HG03378 (cell line): ENCODE measurements at regions not wholly inside any gene's neighbourhood (a gene's known extent, or its start where the extent isn't known, plus 50 kb on each side); places are given as distances from the start of the nearest gene placed in this dataset.
"Not testable (repeated sequence)": the region's sequence is repeated elsewhere in the genome, so short reads cannot be mapped to it uniquely, and the experiment has no call there.

Experiments
- ATAC-seq: cut with Tn5 transposase; IDR thresholded peaks from one replicate; pipeline ENCODE4 v1.9.1; 2021; ENCODE audit warnings: mild to moderate bottlenecking, moderate library complexity; ENCODE audit not compliant: unreplicated experiment

DNA sequence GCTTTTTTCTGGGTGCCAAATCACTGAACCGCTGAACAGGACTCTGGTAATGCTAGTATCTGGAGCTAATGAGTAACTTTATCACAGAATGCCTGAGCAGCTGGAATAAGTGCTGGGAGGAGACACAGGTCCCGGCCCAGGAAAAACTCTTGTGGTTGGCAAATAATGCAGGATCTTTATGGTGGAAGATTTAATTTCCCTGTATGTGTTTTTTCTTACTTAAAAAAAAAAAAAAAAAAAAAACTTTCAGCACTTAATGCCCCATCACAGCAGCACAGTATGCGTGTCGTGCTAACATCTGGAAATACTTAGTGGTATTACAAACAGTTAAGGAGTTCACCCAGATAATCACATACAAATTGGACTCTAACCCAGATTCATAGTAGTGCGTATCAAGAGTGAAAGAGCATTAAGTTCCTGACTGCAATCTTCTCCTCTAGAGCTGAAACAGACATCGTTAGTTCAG, 220.7 kb downstream of the TOMM20 start:
- ATAC-seq: no peak

DNA sequence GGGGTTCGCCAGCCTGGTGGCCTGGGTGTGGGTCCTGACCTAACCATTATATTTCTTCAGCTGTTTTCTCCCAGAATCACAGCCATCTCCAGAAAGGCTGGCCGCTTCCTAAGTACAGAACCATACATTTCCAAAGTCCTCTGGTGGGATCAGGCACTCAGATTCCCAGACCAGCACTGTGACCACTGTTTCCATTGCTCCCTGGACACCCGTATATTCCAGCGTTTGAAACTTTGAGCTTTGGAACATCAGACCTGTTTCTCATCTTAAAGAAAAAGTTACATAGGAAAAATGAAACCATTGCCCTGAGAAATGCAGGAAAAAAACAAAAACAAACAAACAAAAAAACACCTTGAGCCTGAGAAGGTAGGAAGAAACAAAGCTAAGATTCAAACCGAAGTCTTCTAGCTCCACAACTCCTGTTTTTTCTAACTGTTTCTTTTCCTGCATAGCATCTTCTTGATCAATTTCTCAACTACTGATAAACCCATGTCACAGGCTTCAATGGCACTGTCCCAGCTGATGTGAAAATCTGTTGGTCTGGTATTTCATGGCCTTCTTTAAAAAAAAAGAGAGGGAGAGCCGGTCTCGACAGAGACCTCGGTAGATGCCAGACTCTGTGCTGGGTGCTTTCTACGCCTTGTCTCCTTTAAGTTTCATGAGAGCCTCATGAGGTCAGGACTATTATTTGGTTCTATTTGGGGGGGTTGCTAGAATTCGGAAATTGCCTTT, 221.3 kb downstream of the TOMM20 start:
- ATAC-seq: no peak

DNA sequence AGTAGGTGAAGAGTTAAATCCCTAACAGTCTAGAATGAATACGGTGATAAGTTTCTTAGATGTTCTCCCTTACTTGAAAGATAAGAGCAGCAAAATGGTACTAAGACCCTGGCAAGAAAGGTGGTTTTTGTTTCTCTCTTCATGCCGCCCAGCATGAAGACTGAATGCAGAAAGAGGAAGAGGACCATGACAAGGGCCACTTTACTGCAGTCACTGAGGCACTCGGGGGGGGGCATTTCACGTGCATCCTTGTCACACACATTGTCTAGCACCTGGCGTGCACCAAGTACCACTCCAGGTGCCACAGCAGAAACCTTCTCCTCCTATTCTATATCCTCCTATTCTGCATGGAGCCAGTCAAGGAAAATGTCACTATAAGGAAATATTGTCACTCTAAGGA, 222.0 kb downstream of the TOMM20 start:
- ATAC-seq: no peak

DNA sequence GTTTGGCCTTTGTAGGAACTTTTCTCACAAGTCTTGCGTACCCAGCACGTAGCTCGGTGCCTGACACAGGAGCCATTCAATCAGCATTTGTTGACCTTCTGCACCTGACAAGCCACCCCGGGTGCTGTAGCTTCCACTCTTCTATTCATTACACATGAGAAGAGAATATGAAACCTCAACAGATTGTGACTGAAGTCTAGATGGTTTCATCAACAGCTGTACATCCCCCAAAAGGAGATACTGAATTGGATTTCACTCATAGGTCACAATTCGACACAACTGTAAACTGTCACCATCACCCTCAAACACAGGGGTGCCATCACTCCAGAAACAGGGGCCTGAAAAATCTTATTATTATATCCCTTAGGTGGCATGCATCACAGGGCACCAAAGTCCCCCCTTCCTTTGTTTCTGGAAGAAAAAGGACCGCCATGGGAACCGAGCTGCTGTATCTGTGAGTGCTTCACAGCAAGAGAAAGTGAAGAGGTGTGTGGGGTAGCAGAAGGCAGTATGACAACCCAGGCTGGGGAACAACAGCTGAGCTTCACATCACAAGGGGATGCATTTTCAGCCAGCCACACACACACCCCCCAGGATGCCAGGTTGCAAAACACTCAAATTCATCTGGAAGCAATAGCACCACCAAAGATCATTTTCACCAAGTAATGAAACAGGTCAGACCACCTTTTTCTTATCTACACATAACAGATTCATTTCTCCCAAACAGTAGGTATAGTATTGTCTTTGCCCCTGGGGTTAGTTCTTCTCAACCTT, 225.7 kb downstream of the TOMM20 start:
- no peak for ATAC-seq

DNA sequence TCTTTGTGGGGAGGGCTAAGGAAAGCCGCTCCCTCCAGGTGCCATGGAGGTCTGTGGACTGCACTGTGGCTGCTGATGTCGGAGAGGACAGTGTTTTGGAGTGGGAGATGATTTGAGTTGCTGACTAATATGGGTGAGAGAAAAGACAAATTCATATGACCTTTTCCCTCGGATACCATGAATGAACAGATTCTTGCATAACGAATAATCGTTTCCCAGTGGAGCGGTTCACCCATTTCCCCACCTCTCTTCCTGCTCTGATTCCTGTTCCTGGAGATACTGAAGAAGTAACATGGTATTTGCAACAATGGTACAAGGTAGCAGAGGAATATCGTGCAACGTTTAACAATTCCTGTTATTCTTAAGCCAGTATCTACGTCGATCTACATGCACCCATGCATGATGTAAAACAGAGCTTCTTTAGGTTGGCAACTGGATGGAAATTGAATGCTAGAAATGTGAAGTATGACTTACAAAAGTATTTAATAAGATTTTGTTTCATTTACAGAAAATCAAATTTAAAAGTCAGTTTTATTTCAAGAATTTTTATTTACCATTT, 227.1 kb downstream of the TOMM20 start:
- ATAC-seq: no peak

DNA sequence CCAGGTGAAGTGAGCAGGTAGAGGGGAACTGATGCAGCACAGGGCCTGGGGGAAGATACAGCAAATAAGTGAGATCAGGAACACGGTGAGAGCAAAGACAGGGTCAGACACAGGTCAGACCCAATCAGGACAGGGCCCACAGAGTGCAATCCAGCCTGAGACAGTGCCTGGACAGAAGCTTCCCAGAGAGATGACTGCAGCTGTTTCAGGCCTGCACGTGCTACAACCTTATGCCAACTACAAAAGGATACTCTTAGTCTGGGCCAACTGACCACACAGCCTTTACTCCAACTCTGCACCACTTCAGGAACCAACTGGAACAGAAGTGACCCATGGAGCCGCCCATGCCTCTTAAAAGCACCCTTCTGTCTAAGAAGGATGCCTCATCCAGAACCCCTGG, 228.0 kb downstream of the TOMM20 start:
- no peak for ATAC-seq

DNA sequence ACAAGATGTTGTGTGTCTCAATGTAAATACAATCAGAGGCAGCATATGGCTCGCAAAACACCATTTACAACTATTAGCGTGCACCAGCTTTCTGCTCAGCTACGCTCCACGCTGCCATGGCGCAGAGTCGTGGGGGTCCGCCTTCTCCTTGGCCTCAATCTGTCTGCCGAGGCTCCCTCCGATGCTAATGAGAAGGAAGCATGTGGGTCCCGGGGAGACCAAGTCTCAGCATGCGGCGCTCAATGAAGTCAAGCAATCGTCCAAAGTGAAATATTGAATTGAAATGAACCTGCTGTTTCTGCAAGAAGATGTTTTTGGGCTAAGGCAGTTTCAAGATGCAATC, 228.9 kb downstream of the TOMM20 start:
- no peak for ATAC-seq

DNA sequence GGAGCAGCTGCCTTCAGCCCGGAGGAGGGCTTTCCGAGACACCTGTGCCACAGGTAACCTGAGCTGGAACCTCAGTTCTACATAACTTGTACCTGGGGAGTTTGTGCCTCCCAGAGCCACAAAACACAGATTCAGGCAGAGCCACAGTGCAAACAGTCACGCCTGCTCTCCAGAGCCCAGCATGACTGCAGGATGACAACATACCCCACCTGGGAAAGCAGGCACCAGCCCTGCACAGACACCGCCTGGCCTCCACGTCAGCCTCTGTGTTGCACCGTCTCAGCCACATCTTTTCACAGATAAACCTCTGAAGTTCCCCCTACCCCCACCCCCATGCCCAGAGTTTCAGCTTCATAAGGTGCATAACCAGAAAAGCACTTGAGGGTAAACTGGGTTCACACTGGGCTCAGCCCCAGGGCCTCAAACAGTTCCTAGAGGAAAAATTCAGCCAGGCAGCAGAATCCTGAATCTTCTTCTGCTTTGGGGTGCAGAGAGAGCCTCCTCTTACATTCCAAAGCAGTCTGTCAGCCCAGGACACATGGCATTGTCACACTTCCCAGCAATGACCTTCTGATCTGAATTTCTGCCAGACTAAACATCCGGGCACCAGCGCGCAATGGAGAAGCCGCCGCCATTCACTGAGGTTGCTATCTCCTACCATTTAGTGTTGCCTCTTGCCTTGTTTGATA, 229.5 kb downstream of the TOMM20 start:
- ATAC-seq: no peak

DNA sequence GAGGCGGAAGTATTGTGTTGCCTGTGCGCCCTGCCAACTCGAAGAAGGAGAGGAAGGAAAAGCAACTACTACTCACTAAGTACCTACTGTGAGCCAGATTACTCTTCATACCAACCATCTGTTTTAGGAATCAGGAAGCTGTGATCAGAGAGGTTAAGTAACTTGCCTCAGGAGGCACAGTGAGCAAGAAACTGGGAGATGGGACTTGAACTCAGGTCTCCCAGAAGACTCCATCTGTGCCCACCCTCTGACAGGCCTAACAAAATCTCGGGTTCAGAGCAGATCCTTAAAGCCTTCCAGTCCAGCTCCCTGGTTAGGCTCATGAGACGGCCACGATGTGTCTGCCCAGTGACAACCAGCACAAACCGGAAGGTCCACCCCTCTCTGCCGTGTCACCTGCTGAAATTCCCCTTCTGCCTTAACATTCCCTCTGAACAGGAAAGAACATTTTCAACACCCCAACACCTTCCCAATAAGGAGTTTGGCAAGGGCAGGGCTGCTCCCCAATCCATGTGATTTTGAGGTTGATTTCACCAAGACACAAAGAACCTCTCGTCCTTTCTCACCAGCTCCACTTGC, 230.1 kb downstream of the TOMM20 start:
- ATAC-seq: no peak

DNA sequence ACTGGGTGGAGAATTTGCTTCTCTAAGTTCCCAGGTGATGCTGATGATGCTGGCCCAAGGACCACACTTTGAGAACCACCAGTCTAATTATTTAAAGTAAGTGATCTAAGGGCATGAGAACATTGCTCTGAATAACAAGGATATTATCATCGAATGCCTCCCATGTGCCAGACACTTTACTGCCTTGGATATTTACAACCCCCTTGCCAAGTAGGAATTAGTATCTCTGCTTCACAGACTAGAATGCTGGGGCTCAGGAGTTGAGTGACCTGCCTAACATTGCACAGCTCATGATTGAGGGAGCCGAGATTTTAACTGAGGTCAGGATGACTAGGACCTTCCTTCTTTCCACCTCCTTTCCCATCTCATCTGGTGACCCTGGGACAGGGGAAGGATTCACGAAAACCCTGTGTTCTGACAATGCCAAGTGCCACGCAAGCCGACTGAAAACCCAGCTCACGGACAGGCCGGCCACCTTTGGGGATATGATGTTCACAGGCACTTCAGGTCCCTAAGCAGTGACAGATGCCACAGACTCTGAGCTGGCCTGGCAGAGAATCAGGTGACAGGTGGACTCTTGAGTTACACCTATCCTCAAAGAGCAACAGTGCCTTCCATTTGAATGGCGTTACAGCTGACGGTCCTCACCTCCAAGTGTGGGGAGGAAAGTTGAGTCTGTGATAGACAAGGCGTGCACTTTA, 230.7 kb downstream of the TOMM20 start:
- no peak for ATAC-seq

DNA sequence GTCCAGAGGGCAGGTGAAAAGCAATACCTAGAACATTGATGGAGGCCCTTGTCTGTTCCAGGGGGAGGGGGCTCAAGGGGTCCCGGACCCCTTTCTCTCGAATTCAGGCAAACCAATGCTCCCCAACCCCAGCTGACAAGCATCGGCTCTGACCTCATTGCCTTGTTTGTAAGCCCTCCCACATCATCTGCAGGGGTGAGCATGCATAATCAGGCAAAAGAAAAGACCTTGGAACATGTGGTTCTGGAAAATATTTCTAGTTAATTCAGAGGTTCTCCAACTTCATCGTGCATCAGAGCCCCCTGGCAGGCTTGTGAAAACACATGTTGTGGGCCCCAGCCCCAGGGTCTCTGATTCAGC, 231.3 kb downstream of the TOMM20 start:
- no peak for ATAC-seq

DNA sequence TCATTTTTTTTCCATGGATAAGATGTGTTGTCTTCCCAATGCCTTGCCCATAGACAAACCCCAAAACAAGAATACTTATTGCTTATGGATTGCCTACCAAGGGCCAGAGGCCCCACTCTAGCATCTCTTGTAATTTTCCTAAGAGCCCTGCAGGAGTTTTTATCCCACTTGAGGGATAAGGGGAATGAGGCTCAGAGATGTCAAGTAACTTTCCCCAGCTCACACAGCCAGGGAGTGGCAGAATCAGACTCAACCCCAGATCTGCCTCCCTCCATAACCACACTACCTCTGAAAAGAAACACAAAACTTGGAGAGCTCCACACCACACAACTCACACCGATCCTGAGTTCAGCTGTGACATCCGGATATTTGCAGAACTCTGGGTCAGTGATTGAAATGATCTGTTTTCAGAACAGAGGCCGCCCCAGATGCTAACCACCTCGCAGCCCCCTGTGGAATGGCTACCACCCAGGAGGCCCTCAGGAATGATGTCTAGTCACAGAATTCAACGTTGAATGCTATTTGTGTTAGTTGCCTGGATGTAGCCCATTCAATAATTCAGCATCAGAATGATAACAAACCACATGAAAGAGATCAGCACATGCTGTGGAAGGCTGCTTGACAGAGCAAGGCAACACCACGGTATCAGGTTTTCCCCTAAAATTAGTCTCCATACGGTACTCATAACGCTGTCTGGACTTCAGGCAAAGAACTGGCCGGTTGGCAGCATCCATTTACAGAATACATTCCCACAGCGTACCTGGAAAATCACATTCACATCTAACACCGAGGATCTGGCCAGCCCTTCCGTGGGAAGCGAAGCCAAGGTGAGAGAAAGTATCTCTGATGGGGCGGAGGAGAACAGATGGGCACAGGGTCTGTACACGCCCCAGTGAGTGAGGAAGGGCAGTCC, 231.9 kb downstream of the TOMM20 start:
- no peak for ATAC-seq

DNA sequence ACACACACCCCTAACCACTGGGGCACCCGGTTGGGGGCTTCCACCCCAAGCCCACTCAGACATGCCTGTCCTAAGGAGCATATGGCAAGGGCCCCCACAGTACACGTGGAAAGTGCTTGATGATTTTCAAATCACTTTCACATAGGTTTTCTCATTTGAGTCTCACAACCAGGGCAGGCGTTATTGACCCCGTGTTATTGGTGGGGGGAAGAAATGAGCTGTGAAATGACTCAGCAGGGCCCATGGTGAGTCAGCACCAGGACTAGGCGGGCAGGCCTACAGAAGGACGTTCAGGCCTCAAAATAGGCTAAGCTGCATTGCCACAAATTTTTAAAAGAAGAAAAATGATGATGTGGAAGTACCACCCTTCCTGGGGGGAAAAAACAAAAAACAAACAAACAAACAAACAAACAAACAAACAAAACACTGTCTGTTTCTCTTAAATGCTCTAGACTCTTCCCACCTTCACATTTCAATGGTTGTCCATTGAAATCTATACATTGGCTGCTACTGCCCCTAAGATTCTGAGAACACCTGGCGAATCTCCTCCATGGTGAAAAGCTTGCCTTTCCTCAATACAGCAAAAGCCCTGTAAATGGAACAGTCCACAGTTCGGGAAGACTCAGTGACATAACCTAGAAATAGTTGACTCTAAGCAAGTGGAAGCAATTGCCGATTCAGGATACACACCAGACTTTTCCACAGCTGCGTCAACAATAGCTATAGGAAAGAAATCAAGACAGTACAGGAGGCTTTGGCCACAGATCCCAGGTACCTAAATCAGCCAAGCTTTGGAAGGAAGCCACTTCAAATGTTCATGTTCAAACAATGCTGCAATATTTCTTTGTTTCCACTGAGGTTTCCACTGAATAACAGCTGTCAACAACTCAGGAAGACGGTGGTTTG, 234.7 kb downstream of the TOMM20 start:
- ATAC-seq: no peak

DNA sequence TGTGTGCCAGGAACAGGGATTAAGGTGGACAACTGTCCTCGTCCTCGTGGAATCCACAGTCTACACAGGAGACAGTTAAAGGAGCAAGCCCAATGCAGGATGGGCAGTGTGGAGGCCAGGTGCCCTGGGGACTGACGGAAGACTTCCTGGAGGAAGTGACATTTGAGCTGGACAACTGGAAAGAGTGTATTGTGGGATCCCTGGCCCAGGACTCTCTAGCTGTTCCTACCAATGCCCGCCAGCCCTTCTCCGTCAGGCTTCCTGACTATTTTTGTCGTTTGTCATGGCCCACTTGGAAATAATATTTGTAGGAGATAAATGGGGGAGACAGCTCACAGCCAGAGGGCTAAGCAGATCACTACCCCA, 235.3 kb downstream of the TOMM20 start:
- no peak for ATAC-seq

DNA sequence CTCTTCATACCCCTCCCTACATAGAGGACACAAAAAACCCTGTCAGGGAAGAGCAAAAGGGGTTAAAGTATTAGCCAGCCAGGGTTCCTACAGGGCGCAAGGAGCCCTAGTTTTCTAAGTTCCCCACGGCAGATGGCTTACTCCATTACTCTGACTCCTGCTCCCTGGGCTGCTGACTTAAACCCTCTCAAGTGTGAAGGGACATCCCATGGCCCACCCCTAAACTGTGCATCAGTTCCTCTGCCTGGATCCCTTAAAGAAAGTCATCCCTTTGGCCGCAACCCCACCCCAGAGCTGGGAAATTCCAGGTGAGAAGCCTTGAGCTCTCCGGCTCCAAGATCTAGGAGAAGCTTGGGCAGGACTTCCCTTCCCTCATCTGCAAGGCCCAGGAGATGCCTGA, 236.0 kb downstream of the TOMM20 start:
- no peak for ATAC-seq

DNA sequence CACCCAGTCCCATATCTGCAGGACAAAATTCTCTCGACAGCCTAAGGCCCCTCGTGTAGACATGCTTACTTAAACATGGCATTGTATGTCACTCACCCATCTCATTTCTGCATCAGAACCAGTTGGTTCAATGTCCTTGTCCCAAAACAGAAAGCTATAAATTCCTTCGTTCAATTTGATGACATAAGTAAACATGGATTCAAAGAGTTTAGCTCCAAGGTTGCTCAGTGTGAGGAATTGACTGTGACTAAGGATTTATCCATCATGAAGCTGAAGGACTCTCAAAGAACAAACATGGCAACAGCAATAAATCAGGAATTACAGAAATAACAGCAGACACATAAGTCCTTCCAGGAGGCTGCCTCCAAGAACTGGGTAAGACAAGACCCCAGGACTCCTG, 237.2 kb downstream of the TOMM20 start:
- no peak for ATAC-seq

DNA sequence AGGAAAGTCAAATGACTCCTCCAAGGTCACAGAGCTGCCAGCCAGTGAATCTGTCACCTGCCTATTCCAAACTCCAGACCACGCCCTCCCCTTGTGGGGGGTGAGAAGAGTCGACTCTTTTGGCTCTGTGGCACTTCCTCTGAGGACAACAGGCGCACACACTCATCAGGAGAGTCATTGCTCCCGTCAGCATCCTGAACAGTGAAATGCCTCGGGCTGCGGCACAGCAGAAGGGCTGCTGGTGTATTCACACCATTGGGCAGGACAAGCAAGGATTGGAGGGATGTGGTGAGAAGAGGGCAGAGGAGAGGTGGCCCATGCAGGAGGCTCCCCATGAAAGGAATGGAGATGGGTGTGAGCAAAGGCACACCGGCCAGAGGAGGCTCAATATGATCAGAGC, 239.0 kb downstream of the TOMM20 start:
- no peak for ATAC-seq

DNA sequence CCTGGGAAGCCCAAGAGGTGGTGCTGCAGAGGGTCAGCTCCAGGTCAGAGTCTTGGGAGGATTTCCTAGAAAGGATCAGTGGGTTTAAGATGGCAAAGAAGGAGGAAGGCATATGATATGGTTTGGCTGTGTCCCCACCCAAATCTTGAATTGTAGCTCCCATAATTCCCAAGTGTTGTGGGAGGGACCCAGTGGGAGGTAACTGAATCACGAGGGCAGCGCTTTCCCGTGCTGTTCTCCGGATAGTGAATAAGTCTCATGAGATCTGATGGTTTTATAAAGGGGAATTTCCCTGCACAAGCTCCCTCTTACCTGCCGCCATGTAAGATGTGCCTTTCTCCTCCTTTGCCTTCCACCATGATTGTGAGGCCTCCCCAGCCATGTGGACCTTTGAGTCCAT, 240.4 kb downstream of the TOMM20 start:
- not testable (repeated sequence) for ATAC-seq
